ENCODE measurements at regions not wholly inside any gene's neighbourhood (a gene's known extent, or its start where the extent isn't known, plus 50 kb on each side); places are given as distances from the start of the nearest gene placed in this dataset.

- H3K4me1 ChIP-seq (ENCODE audit: low read depth, poor library complexity, severe bottlenecking), result no peaks in the 10 kb centered on the region
These were observed 97.6 kb upstream of the UMPS start for GRCh38 chr3:124632566-124633140.

GRCh38 chr3:124633524-124633923 is 96.7 kb upstream of the UMPS start:
- no peaks in the 10 kb centered on the region for H3K36me3 ChIP-seq (ENCODE audit: insufficient read depth)
- no peak overlapping the region for H3K9ac ChIP-seq
- no peak overlapping the region for H3K27ac ChIP-seq
- H3K79me2 ChIP-seq (ENCODE audit: insufficient read depth, low read depth), result no peaks in the 10 kb centered on the region
- H3K27me3 ChIP-seq (ENCODE audit: insufficient read depth, low read depth), result no peaks in the 10 kb centered on the region
- TF ChIP-seq CTCF (conservative IDR thresholded peaks at IDR 0.05; ENCODE audit: low read depth, low read length), result no peak
- no peaks in the 10 kb centered on the region for H3K4me1 ChIP-seq (ENCODE audit: low read depth, poor library complexity, severe bottlenecking)
- no peak overlapping the region for H3K4me3 ChIP-seq (IDR thresholded peaks at IDR 0.05; ENCODE audit: insufficient read depth, low read depth, low read length)
- no peak overlapping the region for H2AFZ ChIP-seq (ENCODE audit: low read depth)
- H3K4me2 ChIP-seq, result no peak overlapping the region
- H4K20me1 ChIP-seq (ENCODE audit: insufficient read depth), result no peaks in the 10 kb centered on the region

More at GRCh38 chr3:124632566-124633140, 97.6 kb upstream of the UMPS start:
- Histone ChIP-seq H3K4me2 (no peak overlapping the region), H3K36me3 (ENCODE audit: insufficient read depth) (no peaks in the 10 kb centered on the region), H3K4me3 (IDR thresholded peaks at IDR 0.05; ENCODE audit: insufficient read depth, low read depth, low read length) (no peak overlapping the region), H3K79me2 (ENCODE audit: insufficient read depth, low read depth) (no peaks in the 10 kb centered on the region), H2AFZ (ENCODE audit: low read depth) (no peak overlapping the region), H3K27me3 (ENCODE audit: insufficient read depth, low read depth) (no peaks in the 10 kb centered on the region), H3K9ac (no peak overlapping the region), H3K27ac (no peak overlapping the region), H4K20me1 (ENCODE audit: insufficient read depth) (no peaks in the 10 kb centered on the region)
- no peak for TF ChIP-seq CTCF (conservative IDR thresholded peaks at IDR 0.05; ENCODE audit: low read depth, low read length)

GRCh38 chr3:124634210-124635168 is 95.8 kb upstream of the UMPS start:
- H3K27ac ChIP-seq, result no peak overlapping the region
- no peaks in the 10 kb centered on the region for H3K4me1 ChIP-seq (ENCODE audit: low read depth, poor library complexity, severe bottlenecking)
- no peaks in the 10 kb centered on the region for H3K36me3 ChIP-seq (ENCODE audit: insufficient read depth)
- no peak overlapping the region for H3K4me2 ChIP-seq
- no peaks in the 10 kb centered on the region for H3K79me2 ChIP-seq (ENCODE audit: insufficient read depth, low read depth)
- H3K4me3 ChIP-seq (IDR thresholded peaks at IDR 0.05; ENCODE audit: insufficient read depth, low read depth, low read length), result no peak overlapping the region
- H3K27me3 ChIP-seq (ENCODE audit: insufficient read depth, low read depth), result no peaks in the 10 kb centered on the region
- H4K20me1 ChIP-seq (ENCODE audit: insufficient read depth), result no peaks in the 10 kb centered on the region
- TF ChIP-seq CTCF (conservative IDR thresholded peaks at IDR 0.05; ENCODE audit: low read depth, low read length), result no peak
- no peak overlapping the region for H2AFZ ChIP-seq (ENCODE audit: low read depth)
- no peak overlapping the region for H3K9ac ChIP-seq

- no peaks in the 10 kb centered on the region for H3K4me1 ChIP-seq (ENCODE audit: low read depth, poor library complexity, severe bottlenecking)
- no peak for TF ChIP-seq CTCF (conservative IDR thresholded peaks at IDR 0.05; ENCODE audit: low read depth, low read length)
- H3K27ac ChIP-seq, result no peak overlapping the region
- H3K4me3 ChIP-seq (IDR thresholded peaks at IDR 0.05; ENCODE audit: insufficient read depth, low read depth, low read length), result no peak overlapping the region
- no peaks in the 10 kb centered on the region for H3K36me3 ChIP-seq (ENCODE audit: insufficient read depth)
- H3K27me3 ChIP-seq (ENCODE audit: insufficient read depth, low read depth), result no peaks in the 10 kb centered on the region
- no peaks in the 10 kb centered on the region for H4K20me1 ChIP-seq (ENCODE audit: insufficient read depth)
- H3K79me2 ChIP-seq (ENCODE audit: insufficient read depth, low read depth), result no peaks in the 10 kb centered on the region
- H2AFZ ChIP-seq (ENCODE audit: low read depth), result no peak overlapping the region
- H3K4me2 ChIP-seq, result no peak overlapping the region
- H3K9ac ChIP-seq, result no peak overlapping the region
These were observed 95.1 kb upstream of the UMPS start for GRCh38 chr3:124635169-124635539.

All from KMS-11 (cell line).